ENCODE measurements at regions not wholly inside any gene's neighbourhood (a gene's known extent, or its start where the extent isn't known, plus 50 kb on each side); places are given as distances from the start of the nearest gene placed in this dataset.
"Not testable (repeated sequence)": the region's sequence is repeated elsewhere in the genome, so short reads cannot be mapped to it uniquely, and the experiment has no call there.

GRCh38 chr15:81921163-81921562, 124.7 kb downstream of the MEX3B start:
- no peaks in the 10 kb centered on the region for H3K27me3 ChIP-seq
- no peak for TF ChIP-seq POLR2A (IDR thresholded peaks at IDR 0.05)
- TF ChIP-seq CTCF (IDR thresholded peaks at IDR 0.05) = no peak
- no peak for ATAC-seq
- H3K4me3 ChIP-seq = no peak overlapping the region
- H3K36me3 ChIP-seq = no peaks in the 10 kb centered on the region
- peaks cover 0 to 12% (median 0%) of the 10 kb centered on the region in 12 donors for H3K4me1 ChIP-seq
- H3K27ac ChIP-seq = no peak overlapping the region
- peaks cover 0 to 54% (median 18%) of the 10 kb centered on the region in 12 donors for H3K9me3 ChIP-seq
- intact Hi-C loops (cut with DNase I) = no loop called here
- 74 to 84% (median 77%) methylated on average over 1 of the region's 1 CpG for WGBS, 4 donors
- no peak for DNase-seq

GRCh38 chr15:81918767-81919166, 127.1 kb downstream of the MEX3B start:
- H3K36me3 ChIP-seq, ATAC-seq, DNase-seq, H3K4me3 ChIP-seq, H3K27ac ChIP-seq, H3K27me3 ChIP-seq: not testable (repeated sequence)
- intact Hi-C loops (cut with DNase I) = loop anchor here in 3 of 10 donors (10.0 kb wide), 1 partner anchor 126 kb away; the partner anchor contains the start of gene MEX3B (in 3 of the 3)
- Histone ChIP-seq H3K4me1 (peaks cover 0 to 18% (median 11%) of the 10 kb centered on the region in 12 donors), H3K9me3 (peaks cover 0 to 54% (median 18%) of the 10 kb centered on the region in 12 donors)
- WGBS, 4 donors = 57 to 100% (median 81%) methylated on average over 1 of the region's 1 CpG

DNA sequence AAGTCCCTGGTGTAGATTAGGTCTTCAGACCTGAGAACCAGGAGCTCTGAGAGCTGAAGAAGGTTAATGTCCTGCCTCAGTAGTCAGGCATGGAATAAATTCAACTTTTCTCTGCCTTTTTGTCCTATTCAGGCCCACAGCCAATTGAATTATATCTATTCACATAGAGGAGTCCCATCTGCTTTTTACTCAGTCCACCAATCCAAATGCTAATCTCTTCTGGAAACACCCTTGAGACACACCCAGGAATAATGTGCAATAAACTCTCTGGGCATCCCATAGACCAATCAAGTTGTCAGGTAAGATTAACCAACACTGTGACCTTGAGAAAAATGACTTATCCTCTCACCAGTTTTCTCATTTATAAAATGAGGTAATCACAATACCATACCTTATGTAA, 129.4 kb downstream of the MEX3B start:
- no peak for ATAC-seq
- intact Hi-C loops (cut with DNase I) = loop anchor here in 3 of 10 donors (10.0 kb wide), 1 partner anchor 128 kb away; the partner anchor contains the start of gene MEX3B (in 3 of the 3)
- H3K27me3 ChIP-seq = no peaks in the 10 kb centered on the region
- peaks cover 0 to 42% (median 18%) of the 10 kb centered on the region in 12 donors for H3K9me3 ChIP-seq
- H3K36me3 ChIP-seq = no peaks in the 10 kb centered on the region
- H3K4me1 ChIP-seq = peaks cover 0 to 25% (median 12%) of the 10 kb centered on the region in 12 donors
- TF ChIP-seq POLR2A (IDR thresholded peaks at IDR 0.05) (no peak), CTCF (IDR thresholded peaks at IDR 0.05) (no peak)
- DNase-seq = no peak
- H3K27ac ChIP-seq = no peak overlapping the region
- no peak overlapping the region for H3K4me3 ChIP-seq

DNA sequence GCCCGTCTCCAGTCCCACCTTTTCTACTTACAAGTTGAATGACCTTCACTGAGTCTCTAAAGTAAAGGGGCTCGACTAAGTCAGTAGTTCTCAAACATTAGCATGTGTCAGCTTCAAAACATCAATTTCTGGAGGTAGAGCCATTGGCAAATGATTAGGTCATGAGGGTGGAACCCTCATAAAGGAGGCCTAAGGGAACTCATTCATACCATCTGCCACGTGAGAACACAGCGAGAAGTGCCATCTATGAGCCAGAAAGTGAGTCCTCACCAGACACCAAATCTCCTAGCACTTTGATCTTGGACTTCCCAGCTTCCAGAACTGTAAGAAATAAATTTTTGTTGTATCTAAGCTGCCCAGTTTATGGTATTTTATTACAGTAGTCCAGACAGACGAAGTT, 129.8 kb downstream of the MEX3B start:
- H3K4me3 ChIP-seq = no peak overlapping the region
- no peak for DNase-seq
- ATAC-seq = no peak
- H3K36me3 ChIP-seq = no peaks in the 10 kb centered on the region
- 76 to 87% (median 84%) methylated on average over 5 of the region's 5 CpGs for WGBS, 4 donors
- peaks cover 0 to 37% (median 15%) of the 10 kb centered on the region in 12 donors for H3K9me3 ChIP-seq
- TF ChIP-seq POLR2A (IDR thresholded peaks at IDR 0.05) = no peak
- no peak for TF ChIP-seq CTCF (IDR thresholded peaks at IDR 0.05)
- intact Hi-C loops (cut with DNase I) = loop anchor here in 3 of 10 donors (10.0 kb wide), 1 partner anchor 129 kb away; the partner anchor contains the start of gene MEX3B (in 3 of the 3)
- H3K27me3 ChIP-seq = no peaks in the 10 kb centered on the region
- H3K27ac ChIP-seq = peak overlapping the region in 5 of 12 donors; percentile 77 to 82 (median 81)
- H3K4me1 ChIP-seq = peaks cover 0 to 30% (median 12%) of the 10 kb centered on the region in 12 donors
